Stomach (tissue), 8 donors: ENCODE measurements at regions not wholly inside any gene's neighbourhood (a gene's known extent, or its start where the extent isn't known, plus 50 kb on each side); places are given as distances from the start of the nearest gene placed in this dataset.

ENCODE experiments used
- DNase-seq, 2 donors: peaks; one replicate each; pipeline versions ENCODE4 v3.0.0 to v3.0.0-alpha.2; 2013 to 2019
- H3K27ac ChIP-seq, 5 donors: fragments of 200-600 bp in 4 of 5; sonication (generic) in 4 of 5; one replicate each; pipeline ENCODE4 v1.5.1; 2013 to 2019; ENCODE audit warnings: mild to moderate bottlenecking in 1 of 5, moderate library complexity in 1 of 5
- H3K27me3 ChIP-seq, 3 donors: fragments of 200-600 bp; sonication (generic); one replicate each; pipeline ENCODE4 v1.5.1; 2017 to 2019; ENCODE audit warnings: mixed run types in 1 of 3
- H3K36me3 ChIP-seq, 4 donors: fragments of 200-600 bp; sonication (generic); 1 replicate in 3 of 4; 2 replicates in 1 of 4; pipeline ENCODE4 v1.5.1; 2016 to 2019
- H3K4me1 ChIP-seq, 4 donors: fragments of 200-600 bp; sonication (generic); one replicate each; pipeline ENCODE4 v1.5.1; 2016 to 2019
- H3K4me3 ChIP-seq, 4 donors: fragments of 200-600 bp; sonication (generic) in 3 of 4; one replicate each; pipeline ENCODE4 v1.5.1; 2016 to 2019; ENCODE audit warnings: mild to moderate bottlenecking in 1 of 4
- H3K9me3 ChIP-seq, 4 donors: fragments of 200-600 bp; sonication (generic); one replicate each; pipeline ENCODE4 v1.5.1; 2016 to 2019
- EP300 ChIP-seq: sonication (generic); formaldehyde crosslinking; IDR thresholded peaks from one replicate; pipeline ENCODE4 v1.6.1; 2017; ENCODE audit warnings: antibody characterized with exemption
- POLR2A ChIP-seq, 4 donors: fragments of 450-650 bp; IDR thresholded peaks; one replicate each; pipeline ENCODE4 v1.6.1; 2016; ENCODE audit warnings: antibody characterized with exemption in 4 of 4, control low read depth in 2 of 4, mild to moderate bottlenecking in 1 of 4, moderate library complexity in 1 of 4
- POLR2AphosphoS5 ChIP-seq, 3 donors: sonication (generic); formaldehyde crosslinking; IDR thresholded peaks; one replicate each; pipeline ENCODE4 v1.6.1; 2016; ENCODE audit warnings: antibody characterized with exemption in 3 of 3
- WGBS, 5 donors: extraction: QIAGEN DNeasy Blood & Tissue Kit in 3 of 5; methylation state at CpG; one replicate each; pipeline versions ENCODE4 v1.1.5 to v1.1.7; 2013 to 2018; 5-methylcytosine and 5-hydroxymethylcytosine counted together
- intact Hi-C: fragments of 100-400 bp; cut with DNase I; formaldehyde crosslinking; loops from one replicate; pipeline ENCODE4 v1.15.1; 2023; ENCODE audit warnings: low total_unique reads
- TF ChIP-seq, protein P1 (sequence below), 7 experiments: fragments of 450-650 bp in 4 of 7; fragments of 200-600 bp in 3 of 7; sonication (generic) in 3 of 7; IDR thresholded peaks; one replicate each; pipeline ENCODE4 v1.5.1; 2016 to 2019; ENCODE audit warnings: antibody characterized with exemption in 7 of 7, control low read depth in 2 of 7, mild to moderate bottlenecking in 1 of 7
- donor health status: healthy with polysubstance abuse.
- donor health status: Bipolar disorder and iron deficiency.
- donor health status: healthy.

DNA sequence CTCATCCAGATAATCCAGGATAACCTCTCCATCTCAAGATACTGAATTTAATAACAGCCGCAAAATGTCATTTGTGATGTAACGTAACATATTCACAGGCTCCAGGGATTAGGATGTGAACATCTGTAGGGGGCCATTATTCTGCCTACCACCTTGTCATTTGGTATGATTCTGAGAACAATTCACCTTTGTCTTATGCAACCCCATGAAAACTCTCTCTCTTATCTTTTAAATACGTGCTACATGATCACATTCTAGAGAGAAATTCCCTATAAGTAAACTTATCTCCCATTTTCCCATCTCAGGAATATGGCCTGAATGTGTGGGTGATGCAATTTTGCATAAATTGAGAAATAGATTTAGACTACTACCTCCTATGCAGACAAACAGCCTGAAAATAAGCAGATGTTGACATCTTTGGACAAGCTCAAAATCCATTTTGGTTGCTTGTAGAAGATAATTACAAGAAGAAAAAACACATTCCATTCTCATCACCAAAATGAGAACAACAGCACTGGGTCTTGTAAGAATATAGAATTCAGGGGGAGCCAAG, 255.4 kb upstream of the STXBP5 start:
- no peaks in the 10 kb centered on the region for H3K9me3 ChIP-seq
- no peak for TF ChIP-seq POLR2A (IDR thresholded peaks at IDR 0.05)
- TF ChIP-seq, protein P1, sequence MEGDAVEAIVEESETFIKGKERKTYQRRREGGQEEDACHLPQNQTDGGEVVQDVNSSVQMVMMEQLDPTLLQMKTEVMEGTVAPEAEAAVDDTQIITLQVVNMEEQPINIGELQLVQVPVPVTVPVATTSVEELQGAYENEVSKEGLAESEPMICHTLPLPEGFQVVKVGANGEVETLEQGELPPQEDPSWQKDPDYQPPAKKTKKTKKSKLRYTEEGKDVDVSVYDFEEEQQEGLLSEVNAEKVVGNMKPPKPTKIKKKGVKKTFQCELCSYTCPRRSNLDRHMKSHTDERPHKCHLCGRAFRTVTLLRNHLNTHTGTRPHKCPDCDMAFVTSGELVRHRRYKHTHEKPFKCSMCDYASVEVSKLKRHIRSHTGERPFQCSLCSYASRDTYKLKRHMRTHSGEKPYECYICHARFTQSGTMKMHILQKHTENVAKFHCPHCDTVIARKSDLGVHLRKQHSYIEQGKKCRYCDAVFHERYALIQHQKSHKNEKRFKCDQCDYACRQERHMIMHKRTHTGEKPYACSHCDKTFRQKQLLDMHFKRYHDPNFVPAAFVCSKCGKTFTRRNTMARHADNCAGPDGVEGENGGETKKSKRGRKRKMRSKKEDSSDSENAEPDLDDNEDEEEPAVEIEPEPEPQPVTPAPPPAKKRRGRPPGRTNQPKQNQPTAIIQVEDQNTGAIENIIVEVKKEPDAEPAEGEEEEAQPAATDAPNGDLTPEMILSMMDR (IDR thresholded peaks at IDR 0.05), result no peak
- TF ChIP-seq POLR2AphosphoS5 (IDR thresholded peaks at IDR 0.05), result no peak
- TF ChIP-seq EP300, result no peak
- no peak overlapping the region for H3K4me3 ChIP-seq
- H3K36me3 ChIP-seq, result no peaks in the 10 kb centered on the region
- no peak for DNase-seq
- WGBS, 5 donors, result 84 to 94% (median 88%) methylated on average over 3 of the region's 3 CpGs
- H3K4me1 ChIP-seq, result no peaks in the 10 kb centered on the region
- H3K27me3 ChIP-seq, result no peaks in the 10 kb centered on the region
- H3K27ac ChIP-seq, result no peak overlapping the region
- intact Hi-C loops, result no loop called here

DNA sequence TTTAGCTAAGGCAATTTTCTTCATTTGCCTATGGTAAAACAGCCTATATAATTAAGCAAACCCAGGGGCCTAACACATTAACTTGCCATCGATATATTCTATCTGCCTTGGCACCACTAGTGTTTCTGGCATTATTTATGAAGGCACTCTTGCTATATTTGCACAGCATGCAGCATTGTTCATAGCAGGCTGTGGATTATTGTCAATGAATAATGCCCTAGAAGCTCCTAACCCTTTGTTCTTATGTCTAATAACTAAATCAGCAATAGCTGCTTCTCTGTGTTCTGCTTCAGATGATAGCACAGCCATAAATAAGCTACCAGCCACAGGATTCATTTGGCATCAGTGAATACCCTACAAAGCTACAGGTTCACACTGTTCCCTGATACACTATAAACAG, 254.8 kb upstream of the STXBP5 start:
- Histone ChIP-seq H3K4me3 (no peak overlapping the region), H3K36me3 (no peaks in the 10 kb centered on the region), H3K27me3 (no peaks in the 10 kb centered on the region), H3K27ac (no peak overlapping the region), H3K9me3 (no peaks in the 10 kb centered on the region), H3K4me1 (no peaks in the 10 kb centered on the region)
- intact Hi-C loops, result no loop called here
- WGBS, 5 donors, result 83 to 93% (median 87%) methylated on average over 1 of the region's 1 CpG
- TF ChIP-seq, protein P1 (IDR thresholded peaks at IDR 0.05), result no peak
- TF ChIP-seq EP300 (no peak), POLR2A (IDR thresholded peaks at IDR 0.05) (no peak), POLR2AphosphoS5 (IDR thresholded peaks at IDR 0.05) (no peak)
- DNase-seq, result no peak

DNA sequence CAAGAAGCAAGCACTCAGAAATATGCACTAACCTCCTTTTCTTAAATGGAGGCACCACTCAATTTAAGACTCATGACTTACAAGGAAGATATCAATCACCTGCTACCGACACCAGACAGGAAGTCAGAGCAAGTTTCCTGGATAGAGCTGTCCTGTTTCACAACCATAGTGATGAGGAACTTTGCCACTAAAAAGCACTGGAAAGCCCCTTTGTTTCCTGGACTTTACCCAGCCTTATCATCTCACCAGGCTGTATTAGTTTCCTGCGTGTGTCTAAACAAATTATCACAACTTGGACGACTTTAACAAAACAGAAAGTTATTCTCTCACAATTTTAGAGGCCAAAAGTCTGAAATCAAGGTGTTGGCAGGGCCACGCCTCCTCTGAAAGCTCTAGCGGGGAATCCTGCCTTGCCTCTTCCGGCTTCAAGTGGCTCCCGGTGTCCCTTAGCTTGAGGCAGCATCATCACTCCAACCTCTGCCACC, 253.8 kb upstream of the STXBP5 start:
- 46 to 56% (median 48%) methylated on average over 7 of the region's 7 CpGs for WGBS, 5 donors
- TF ChIP-seq POLR2A (IDR thresholded peaks at IDR 0.05) (no peak), EP300 (no peak), POLR2AphosphoS5 (IDR thresholded peaks at IDR 0.05) (no peak)
- TF ChIP-seq, protein P1 (IDR thresholded peaks at IDR 0.05), result no peak
- H3K9me3 ChIP-seq, result no peaks in the 10 kb centered on the region
- intact Hi-C loops, result no loop called here
- no peak overlapping the region for H3K27ac ChIP-seq
- H3K4me1 ChIP-seq, result no peaks in the 10 kb centered on the region
- H3K4me3 ChIP-seq, result no peak overlapping the region
- H3K27me3 ChIP-seq, result no peaks in the 10 kb centered on the region
- peak in 1 of 2 donors; percentile 50 for DNase-seq
- H3K36me3 ChIP-seq, result no peaks in the 10 kb centered on the region

DNA sequence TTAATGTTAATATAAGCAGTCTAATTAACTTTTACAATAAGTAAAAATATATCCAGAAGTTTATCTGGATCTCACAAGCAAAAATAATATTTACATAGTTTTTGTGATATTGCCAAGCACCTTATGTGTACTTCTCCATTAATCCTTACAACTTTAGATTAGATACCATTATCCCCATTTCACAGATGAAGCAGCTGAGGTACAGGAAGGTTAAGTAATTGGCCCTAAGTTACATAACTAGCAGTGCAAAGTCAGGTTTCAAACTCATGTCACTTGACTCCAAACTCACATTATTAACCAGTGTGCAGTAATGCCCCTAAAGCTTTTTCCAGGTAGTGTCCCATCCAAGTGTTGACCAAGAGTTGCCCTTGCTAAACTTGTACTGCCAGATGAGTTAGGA, 248.6 kb upstream of the STXBP5 start:
- no peaks in the 10 kb centered on the region for H3K4me1 ChIP-seq
- DNase-seq, result no peak
- no peak overlapping the region for H3K27ac ChIP-seq
- TF ChIP-seq POLR2AphosphoS5 (IDR thresholded peaks at IDR 0.05) (no peak), POLR2A (IDR thresholded peaks at IDR 0.05) (no peak), EP300 (no peak)
- TF ChIP-seq, protein P1 (IDR thresholded peaks at IDR 0.05), result no peak
- H3K9me3 ChIP-seq, result no peaks in the 10 kb centered on the region
- no peaks in the 10 kb centered on the region for H3K36me3 ChIP-seq
- intact Hi-C loops, result no loop called here
- no peak overlapping the region for H3K4me3 ChIP-seq
- no peaks in the 10 kb centered on the region for H3K27me3 ChIP-seq
